ENCODE measurements at regions not wholly inside any gene's neighbourhood (a gene's known extent, or its start where the extent isn't known, plus 50 kb on each side); places are given as distances from the start of the nearest gene placed in this dataset.

DNA sequence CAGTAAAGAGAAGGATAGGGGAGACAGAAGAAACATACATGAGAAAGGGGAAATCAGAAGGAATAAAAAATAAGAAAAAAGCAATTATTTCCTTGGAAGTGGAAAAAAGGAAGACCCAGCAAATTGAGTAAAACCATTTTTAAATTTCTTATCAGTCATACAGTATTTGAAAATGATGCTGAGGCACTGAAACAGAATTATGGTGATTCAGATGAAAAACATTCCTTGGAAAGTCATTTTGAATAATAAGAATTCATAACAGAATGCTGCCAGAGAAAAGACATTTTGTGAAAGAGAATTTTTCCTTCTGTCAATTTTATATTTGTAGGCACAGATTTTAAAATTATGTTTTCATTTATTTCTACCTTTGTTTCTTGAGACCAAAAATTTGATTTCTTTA lies 895.5 kb upstream of the EPHA5 start:
- no peak for TF ChIP-seq SIN3A (IDR thresholded peaks at IDR 0.05; ENCODE audit: borderline replicate concordance, insufficient read depth, low read depth, low read length)
- no peak for TF ChIP-seq POLR2AphosphoS5 (IDR thresholded peaks at IDR 0.05; ENCODE audit: low read depth, low read length)
- TF ChIP-seq, protein P1, sequence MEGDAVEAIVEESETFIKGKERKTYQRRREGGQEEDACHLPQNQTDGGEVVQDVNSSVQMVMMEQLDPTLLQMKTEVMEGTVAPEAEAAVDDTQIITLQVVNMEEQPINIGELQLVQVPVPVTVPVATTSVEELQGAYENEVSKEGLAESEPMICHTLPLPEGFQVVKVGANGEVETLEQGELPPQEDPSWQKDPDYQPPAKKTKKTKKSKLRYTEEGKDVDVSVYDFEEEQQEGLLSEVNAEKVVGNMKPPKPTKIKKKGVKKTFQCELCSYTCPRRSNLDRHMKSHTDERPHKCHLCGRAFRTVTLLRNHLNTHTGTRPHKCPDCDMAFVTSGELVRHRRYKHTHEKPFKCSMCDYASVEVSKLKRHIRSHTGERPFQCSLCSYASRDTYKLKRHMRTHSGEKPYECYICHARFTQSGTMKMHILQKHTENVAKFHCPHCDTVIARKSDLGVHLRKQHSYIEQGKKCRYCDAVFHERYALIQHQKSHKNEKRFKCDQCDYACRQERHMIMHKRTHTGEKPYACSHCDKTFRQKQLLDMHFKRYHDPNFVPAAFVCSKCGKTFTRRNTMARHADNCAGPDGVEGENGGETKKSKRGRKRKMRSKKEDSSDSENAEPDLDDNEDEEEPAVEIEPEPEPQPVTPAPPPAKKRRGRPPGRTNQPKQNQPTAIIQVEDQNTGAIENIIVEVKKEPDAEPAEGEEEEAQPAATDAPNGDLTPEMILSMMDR (IDR thresholded peaks at IDR 0.05): no peak

Measured in Panc1 (cell line).